GM23248 (cell line): ENCODE measurements at regions not wholly inside any gene's neighbourhood (a gene's known extent, or its start where the extent isn't known, plus 50 kb on each side); places are given as distances from the start of the nearest gene placed in this dataset.

Experiments used
- EZH2 ChIP-seq: fragments of 200-600 bp; sonication (generic); IDR thresholded peaks from 2 replicates; pipeline ENCODE4 v1.6.1; 2018; ENCODE audit warnings: antibody characterized with exemption, mild to moderate bottlenecking; ENCODE audit not compliant: insufficient read depth, poor library complexity, severe bottlenecking
- EZH2phosphoT487 ChIP-seq: fragments of 200-600 bp; sonication (generic); IDR thresholded peaks from 2 replicates; pipeline ENCODE4 v1.6.1; 2018; ENCODE audit warnings: antibody characterized with exemption, moderate library complexity, mild to moderate bottlenecking, low read depth; ENCODE audit not compliant: insufficient read depth

- no peak for TF ChIP-seq EZH2phosphoT487
- no peak for TF ChIP-seq EZH2
Measured at GRCh38 chr18:40841467-40841866, 1113.6 kb upstream of the PIK3C3 start.
